ENCODE measurements at regions not wholly inside any gene's neighbourhood (a gene's known extent, or its start where the extent isn't known, plus 50 kb on each side); places are given as distances from the start of the nearest gene placed in this dataset.

- TF ChIP-seq POLR2A (IDR thresholded peaks at IDR 0.05; ENCODE audit: low read depth, low read length) (no peak), TAF1 (IDR thresholded peaks at IDR 0.05; ENCODE audit: borderline replicate concordance, low read depth, low read length) (no peak), POLR2AphosphoS5 (IDR thresholded peaks at IDR 0.05; ENCODE audit: low read depth, low read length) (no peak)
Measured at GRCh38 chr1:60577029-60577428, 503.5 kb upstream of the C1orf87 start.

All from GM12892 (cell line).